ENCODE measurements at regions not wholly inside any gene's neighbourhood (a gene's known extent, or its start where the extent isn't known, plus 50 kb on each side); places are given as distances from the start of the nearest gene placed in this dataset.

DNA sequence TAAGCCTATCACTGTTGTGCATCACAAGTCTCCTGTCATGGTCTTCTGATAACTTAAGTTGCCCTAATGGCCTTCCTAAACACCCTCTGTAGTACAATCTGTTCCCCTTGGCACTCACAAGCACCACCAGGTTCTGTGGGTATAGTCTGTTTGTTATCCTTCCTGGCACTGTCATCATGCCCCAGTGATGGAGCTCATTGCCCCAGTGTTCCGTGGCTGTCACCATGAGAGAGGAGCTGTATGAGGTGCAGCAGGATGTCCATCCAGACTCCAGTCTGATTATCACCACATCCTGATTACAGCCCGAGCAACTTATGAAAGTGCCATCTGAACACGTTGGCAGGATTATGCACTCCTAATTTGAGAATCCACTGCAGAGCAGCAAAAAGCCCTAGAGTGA, 380.1 kb downstream of the FRK start:
- no peak overlapping the region for H3K4me3 ChIP-seq
- H3F3A ChIP-seq (replicated peaks; ENCODE audit: low read depth): no peaks in the 10 kb centered on the region
- H3K4me1 Mint-ChIP-seq: no peaks in the 10 kb centered on the region

More for the DNA sequence above, 380.1 kb downstream of the FRK start:
- no peaks in the 10 kb centered on the region for H3K36me3 Mint-ChIP-seq (ENCODE audit: low read depth)
- H3K27ac ChIP-seq (ENCODE audit: low read depth): no peak overlapping the region
- no peak for DNase-seq (ENCODE audit: low spot score)
- H4K20me1 ChIP-seq (replicated peaks; ENCODE audit: insufficient read depth): no peaks in the 10 kb centered on the region
- no peaks in the 10 kb centered on the region for H3K4me1 ChIP-seq (ENCODE audit: insufficient read depth)
- no peaks in the 10 kb centered on the region for H3K79me2 ChIP-seq (replicated peaks; ENCODE audit: insufficient read depth)
- no peak overlapping the region for H3K4me3 Mint-ChIP-seq
- no peak overlapping the region for H3K27ac Mint-ChIP-seq
- H3K9me3 Mint-ChIP-seq: no peaks in the 10 kb centered on the region
- no peak overlapping the region for H2AFZ ChIP-seq
- ATAC-seq: no peak
- H3K27me3 ChIP-seq (ENCODE audit: insufficient read depth): no peaks in the 10 kb centered on the region
- TF ChIP-seq, protein P1, sequence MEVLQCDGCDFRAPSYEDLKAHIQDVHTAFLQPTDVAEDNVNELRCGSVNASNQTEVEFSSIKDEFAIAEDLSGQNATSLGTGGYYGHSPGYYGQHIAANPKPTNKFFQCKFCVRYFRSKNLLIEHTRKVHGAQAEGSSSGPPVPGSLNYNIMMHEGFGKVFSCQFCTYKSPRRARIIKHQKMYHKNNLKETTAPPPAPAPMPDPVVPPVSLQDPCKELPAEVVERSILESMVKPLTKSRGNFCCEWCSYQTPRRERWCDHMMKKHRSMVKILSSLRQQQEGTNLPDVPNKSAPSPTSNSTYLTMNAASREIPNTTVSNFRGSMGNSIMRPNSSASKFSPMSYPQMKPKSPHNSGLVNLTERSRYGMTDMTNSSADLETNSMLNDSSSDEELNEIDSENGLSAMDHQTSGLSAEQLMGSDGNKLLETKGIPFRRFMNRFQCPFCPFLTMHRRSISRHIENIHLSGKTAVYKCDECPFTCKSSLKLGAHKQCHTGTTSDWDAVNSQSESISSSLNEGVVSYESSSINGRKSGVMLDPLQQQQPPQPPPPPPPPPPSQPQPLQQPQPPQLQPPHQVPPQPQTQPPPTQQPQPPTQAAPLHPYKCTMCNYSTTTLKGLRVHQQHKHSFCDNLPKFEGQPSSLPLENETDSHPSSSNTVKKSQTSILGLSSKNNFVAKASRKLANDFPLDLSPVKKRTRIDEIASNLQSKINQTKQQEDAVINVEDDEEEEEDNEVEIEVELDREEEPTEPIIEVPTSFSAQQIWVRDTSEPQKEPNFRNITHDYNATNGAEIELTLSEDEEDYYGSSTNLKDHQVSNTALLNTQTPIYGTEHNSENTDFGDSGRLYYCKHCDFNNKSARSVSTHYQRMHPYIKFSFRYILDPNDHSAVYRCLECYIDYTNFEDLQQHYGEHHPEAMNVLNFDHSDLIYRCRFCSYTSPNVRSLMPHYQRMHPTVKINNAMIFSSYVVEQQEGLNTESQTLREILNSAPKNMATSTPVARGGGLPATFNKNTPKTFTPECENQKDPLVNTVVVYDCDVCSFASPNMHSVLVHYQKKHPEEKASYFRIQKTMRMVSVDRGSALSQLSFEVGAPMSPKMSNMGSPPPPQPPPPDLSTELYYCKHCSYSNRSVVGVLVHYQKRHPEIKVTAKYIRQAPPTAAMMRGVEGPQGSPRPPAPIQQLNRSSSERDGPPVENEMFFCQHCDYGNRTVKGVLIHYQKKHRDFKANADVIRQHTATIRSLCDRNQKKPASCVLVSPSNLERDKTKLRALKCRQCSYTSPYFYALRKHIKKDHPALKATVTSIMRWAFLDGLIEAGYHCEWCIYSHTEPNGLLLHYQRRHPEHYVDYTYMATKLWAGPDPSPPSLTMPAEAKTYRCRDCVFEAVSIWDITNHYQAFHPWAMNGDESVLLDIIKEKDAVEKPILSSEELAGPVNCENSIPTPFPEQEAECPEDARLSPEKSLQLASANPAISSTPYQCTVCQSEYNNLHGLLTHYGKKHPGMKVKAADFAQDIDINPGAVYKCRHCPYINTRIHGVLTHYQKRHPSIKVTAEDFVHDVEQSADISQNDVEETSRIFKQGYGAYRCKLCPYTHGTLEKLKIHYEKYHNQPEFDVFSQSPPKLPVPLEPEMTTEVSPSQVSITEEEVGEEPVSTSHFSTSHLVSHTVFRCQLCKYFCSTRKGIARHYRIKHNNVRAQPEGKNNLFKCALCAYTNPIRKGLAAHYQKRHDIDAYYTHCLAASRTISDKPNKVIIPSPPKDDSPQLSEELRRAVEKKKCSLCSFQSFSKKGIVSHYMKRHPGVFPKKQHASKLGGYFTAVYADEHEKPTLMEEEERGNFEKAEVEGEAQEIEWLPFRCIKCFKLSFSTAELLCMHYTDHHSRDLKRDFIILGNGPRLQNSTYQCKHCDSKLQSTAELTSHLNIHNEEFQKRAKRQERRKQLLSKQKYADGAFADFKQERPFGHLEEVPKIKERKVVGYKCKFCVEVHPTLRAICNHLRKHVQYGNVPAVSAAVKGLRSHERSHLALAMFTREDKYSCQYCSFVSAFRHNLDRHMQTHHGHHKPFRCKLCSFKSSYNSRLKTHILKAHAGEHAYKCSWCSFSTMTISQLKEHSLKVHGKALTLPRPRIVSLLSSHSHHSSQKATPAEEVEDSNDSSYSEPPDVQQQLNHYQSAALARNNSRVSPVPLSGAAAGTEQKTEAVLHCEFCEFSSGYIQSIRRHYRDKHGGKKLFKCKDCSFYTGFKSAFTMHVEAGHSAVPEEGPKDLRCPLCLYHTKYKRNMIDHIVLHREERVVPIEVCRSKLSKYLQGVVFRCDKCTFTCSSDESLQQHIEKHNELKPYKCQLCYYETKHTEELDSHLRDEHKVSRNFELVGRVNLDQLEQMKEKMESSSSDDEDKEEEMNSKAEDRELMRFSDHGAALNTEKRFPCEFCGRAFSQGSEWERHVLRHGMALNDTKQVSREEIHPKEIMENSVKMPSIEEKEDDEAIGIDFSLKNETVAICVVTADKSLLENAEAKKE (CRISPR knock-in tag; IDR thresholded peaks at IDR 0.05): no peak
- TF ChIP-seq POLR2AphosphoS5 (IDR thresholded peaks at IDR 0.05; ENCODE audit: low read depth) (no peak), EZH2phosphoT487 (IDR thresholded peaks at IDR 0.05; ENCODE audit: unreplicated experiment) (no peak), ZNF331 (CRISPR knock-in tag; IDR thresholded peaks at IDR 0.05; ENCODE audit: low read depth) (no peak), JUNB (IDR thresholded peaks at IDR 0.05; ENCODE audit: unreplicated experiment) (no peak), ETS1 (IDR thresholded peaks at IDR 0.05) (no peak), ZNF114 (CRISPR knock-in tag; IDR thresholded peaks at IDR 0.05) (no peak), CREB1 (CRISPR knock-in tag; IDR thresholded peaks at IDR 0.05; ENCODE audit: low read depth) (no peak), EZH2 (IDR thresholded peaks at IDR 0.05; ENCODE audit: low read depth, unreplicated experiment) (no peak), STAT1 (IDR thresholded peaks at IDR 0.05; ENCODE audit: unreplicated experiment) (no peak)
- TF ChIP-seq, protein P2, sequence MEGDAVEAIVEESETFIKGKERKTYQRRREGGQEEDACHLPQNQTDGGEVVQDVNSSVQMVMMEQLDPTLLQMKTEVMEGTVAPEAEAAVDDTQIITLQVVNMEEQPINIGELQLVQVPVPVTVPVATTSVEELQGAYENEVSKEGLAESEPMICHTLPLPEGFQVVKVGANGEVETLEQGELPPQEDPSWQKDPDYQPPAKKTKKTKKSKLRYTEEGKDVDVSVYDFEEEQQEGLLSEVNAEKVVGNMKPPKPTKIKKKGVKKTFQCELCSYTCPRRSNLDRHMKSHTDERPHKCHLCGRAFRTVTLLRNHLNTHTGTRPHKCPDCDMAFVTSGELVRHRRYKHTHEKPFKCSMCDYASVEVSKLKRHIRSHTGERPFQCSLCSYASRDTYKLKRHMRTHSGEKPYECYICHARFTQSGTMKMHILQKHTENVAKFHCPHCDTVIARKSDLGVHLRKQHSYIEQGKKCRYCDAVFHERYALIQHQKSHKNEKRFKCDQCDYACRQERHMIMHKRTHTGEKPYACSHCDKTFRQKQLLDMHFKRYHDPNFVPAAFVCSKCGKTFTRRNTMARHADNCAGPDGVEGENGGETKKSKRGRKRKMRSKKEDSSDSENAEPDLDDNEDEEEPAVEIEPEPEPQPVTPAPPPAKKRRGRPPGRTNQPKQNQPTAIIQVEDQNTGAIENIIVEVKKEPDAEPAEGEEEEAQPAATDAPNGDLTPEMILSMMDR (conservative IDR thresholded peaks at IDR 0.05; ENCODE audit: low read depth in 2 of 2): no peak
- TF ChIP-seq, protein P3, sequence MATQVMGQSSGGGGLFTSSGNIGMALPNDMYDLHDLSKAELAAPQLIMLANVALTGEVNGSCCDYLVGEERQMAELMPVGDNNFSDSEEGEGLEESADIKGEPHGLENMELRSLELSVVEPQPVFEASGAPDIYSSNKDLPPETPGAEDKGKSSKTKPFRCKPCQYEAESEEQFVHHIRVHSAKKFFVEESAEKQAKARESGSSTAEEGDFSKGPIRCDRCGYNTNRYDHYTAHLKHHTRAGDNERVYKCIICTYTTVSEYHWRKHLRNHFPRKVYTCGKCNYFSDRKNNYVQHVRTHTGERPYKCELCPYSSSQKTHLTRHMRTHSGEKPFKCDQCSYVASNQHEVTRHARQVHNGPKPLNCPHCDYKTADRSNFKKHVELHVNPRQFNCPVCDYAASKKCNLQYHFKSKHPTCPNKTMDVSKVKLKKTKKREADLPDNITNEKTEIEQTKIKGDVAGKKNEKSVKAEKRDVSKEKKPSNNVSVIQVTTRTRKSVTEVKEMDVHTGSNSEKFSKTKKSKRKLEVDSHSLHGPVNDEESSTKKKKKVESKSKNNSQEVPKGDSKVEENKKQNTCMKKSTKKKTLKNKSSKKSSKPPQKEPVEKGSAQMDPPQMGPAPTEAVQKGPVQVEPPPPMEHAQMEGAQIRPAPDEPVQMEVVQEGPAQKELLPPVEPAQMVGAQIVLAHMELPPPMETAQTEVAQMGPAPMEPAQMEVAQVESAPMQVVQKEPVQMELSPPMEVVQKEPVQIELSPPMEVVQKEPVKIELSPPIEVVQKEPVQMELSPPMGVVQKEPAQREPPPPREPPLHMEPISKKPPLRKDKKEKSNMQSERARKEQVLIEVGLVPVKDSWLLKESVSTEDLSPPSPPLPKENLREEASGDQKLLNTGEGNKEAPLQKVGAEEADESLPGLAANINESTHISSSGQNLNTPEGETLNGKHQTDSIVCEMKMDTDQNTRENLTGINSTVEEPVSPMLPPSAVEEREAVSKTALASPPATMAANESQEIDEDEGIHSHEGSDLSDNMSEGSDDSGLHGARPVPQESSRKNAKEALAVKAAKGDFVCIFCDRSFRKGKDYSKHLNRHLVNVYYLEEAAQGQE (IDR thresholded peaks at IDR 0.05; ENCODE audit: unreplicated experiment): no peak
- no peaks in the 10 kb centered on the region for H3K9me2 ChIP-seq (ENCODE audit: insufficient read depth)
- H3K4me2 ChIP-seq: no peak overlapping the region
- no peaks in the 10 kb centered on the region for H3K27me3 Mint-ChIP-seq (ENCODE audit: insufficient read depth, low read depth, poor library complexity)
- no peaks in the 10 kb centered on the region for H3K36me3 ChIP-seq (ENCODE audit: insufficient read depth)

All from GM23338 (cell line).